G401 (cell line): ENCODE measurements at regions not wholly inside any gene's neighbourhood (a gene's known extent, or its start where the extent isn't known, plus 50 kb on each side); places are given as distances from the start of the nearest gene placed in this dataset.

ENCODE experiments used
- DNase-seq: peaks from one replicate; pipeline ENCODE4 v3.0.0-alpha.2; 2015; ENCODE audit warnings: low spot score
- in situ Hi-C: cut with HindIII; loops from 2 replicates; pipeline ENCODE4 v1.10.0; 2016; ENCODE audit warnings: low sequenced_read_pairs, mixed read lengths

DNA sequence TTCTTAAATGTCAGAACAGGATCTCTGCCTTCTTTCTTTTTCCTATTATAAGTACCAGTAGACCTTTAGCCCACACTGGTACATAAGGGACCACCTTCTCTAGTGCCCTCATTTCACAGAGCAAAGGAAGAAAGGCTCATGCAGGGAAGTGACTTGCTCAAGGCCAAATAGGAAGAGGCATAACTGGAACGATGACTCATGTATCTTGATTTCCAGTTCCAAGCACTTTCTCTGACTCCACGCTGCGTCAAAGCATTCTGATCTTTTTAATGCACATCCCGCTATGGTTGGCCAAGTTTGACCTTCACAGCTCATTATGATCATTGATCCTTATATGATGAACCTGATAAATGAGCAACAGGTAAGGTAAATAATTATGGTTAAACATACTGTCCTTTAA lies 542.0 kb downstream of the GBA3 start:
- in situ Hi-C loops = no loop called here
- DNase-seq = no peak

DNA sequence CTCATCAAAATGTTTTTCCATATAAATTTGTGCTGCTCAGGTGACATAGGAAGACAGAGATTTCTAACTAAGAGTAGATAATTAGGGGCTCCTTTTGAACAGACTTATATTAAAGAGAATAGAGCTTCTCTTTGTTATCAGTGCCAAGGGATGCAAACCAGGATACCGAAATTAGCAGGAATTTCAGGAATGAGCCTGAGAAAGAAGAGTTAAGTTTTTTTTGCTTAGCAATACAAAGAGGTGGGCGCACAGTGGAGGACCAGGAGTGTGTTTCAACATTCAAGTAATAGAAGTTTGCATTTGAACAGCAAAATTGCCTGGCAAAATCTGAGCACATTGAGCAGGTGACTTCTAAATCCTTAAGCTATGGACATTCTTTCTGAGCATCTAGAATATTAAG lies 541.3 kb downstream of the GBA3 start:
- DNase-seq = no peak
- in situ Hi-C loops = no loop called here

DNA sequence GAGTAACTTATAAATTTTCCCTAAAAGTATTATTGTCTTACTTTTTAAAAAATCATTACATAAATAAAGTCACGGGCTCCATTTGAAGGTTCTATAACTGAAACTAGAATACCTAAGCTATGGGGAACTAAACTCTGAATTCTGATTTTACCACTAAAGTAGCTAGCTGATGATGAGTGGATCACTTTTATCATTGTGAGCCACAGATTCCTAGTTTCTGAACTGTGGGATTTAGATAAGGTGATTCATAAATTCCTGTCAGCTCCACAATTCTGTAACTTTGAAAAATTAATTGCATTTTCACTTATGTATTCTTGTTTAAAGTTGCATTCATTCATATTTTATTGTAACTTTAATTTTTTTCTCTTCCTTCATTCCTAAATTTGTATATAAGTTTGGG lies 540.9 kb downstream of the GBA3 start:
- in situ Hi-C loops = no loop called here
- DNase-seq = no peak

DNA sequence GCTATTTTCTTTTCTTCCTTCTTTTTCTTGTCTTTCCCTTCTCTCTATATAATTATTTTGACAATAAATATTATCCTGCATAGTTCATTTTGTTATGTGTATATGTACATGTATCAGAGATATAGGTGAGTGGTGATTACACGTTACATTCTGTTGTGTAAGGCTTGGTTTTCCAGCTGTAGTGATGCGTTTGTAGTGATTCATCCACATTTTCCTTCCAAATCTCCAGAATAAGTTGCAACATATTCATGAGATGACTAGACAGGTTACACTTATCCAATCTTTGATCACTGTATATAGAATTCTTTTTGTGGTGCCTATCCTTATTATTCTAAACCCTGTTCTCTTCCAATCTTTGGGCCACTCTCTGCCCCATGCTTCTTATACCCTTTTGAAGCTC lies 540.2 kb downstream of the GBA3 start:
- in situ Hi-C loops = no loop called here

DNA sequence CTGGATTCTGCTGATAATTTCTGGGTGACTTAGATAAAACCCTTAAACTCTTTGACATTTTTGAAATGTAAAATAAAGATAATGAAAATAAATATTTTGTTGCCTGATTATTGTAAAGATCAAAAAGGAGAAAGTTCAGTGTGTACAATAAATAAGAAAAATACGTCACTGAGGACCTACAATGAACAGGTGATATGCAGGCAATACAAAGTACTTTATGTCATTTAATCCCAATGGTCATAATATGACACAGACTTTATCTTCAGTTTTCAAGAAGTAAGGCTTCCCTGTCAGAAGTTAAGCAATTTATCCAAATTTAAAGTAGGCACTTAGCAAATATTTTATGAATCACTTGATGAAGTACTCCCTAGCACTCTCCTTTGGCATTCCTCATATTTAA lies 532.8 kb downstream of the GBA3 start:
- no peak for DNase-seq
- in situ Hi-C loops = no loop called here

More for the DNA sequence above, 540.2 kb downstream of the GBA3 start:
- no peak for DNase-seq

DNA sequence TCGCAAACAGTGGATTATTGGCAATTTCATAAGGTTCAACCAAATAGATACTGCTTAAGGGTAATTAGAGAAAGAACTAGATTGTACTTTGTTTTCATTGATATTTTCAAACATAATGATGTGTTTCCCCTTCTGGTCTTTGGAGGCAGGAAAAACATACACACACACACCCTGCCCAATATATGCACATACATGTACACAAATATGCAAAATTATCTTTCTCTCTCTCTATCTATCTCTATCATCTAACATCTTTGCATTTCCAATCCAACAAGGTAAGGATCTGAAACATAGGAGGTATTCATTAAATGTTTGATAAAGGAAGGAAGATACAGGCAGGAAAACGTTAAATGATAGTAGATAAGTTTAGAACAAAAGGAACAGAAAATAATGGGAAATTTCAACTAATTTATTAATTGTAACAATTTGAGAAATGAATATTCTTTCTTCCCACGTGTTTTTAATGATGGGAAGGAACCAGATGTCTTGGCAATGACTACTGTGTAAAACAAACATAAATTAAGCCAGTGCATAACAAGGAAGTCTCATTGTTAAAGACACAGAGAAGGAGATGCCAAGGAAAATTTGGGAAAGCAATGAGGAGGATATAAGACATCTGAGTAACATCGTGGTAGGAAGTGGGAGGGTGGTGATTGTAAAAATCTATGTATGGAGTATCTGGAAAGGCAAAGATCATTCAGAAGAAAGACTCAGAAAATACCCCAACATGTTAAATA lies 532.1 kb downstream of the GBA3 start:
- in situ Hi-C loops = no loop called here
- DNase-seq = no peak

DNA sequence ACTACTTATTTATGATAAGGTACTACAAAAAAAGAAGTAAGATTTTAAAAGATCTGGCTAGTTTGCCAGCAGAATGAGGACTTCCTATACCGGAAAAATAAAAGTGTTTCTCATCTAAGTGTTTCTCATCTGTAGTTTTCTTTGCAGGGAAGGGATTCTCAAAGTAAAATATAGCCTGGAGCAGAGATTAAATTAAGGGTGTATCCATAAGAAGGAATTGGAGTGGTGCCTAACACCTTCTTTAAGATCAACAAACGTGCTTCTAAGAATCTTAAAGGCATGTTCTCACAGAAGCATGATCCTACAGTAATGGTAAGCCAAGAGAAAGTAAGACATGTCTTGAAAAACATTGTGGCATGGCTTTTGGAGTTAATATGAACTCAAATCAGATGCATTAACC lies 528.2 kb downstream of the GBA3 start:
- DNase-seq = no peak
- in situ Hi-C loops = no loop called here

DNA sequence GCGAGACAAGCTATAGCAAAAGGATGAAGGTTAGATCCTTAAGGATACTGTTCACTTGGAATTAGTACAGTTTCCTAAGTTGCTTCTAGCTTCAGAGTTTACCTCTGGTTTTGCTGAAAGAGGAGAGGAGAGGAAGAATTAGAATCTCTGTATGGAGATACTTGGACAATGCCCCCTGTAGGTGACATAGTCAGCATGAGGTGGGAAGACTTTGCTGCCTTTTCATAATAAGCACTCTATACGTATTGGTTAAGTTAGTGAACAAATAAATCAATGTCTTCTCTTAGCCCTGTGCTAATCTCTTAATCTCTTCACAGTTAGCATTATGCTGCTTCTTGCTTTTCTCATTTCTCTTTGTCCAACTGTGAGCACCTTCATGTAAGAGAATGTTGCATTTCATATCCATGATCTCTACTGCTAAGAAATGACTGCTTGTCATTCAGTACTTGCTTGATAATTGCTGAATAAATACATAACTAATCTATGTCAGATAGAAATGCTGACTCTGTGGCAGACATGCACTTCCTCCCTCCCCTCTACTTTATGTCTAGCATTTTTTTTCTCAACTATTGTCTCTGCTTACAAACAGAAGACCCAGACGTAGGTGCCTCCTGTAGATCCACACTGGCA lies 527.2 kb downstream of the GBA3 start:
- in situ Hi-C loops = no loop called here
- DNase-seq = no peak

DNA sequence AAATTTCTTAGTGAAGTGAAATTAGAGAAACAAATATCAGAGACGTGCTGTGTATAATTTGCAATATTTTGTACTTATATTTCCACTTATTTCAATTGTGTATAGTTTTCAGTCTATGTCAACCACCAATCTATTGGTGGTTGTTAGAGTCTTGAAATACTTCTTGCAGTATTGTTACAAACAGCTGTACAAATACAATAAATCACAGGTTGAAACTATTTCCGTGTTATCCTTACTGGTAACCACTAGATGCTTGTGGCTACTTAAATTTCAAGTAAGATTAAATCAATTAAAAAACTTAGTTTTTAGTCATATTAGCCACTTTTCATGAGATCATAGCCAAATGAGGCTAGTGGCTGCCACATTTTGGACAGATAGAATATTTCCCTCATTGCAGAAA lies 520.5 kb downstream of the GBA3 start:
- in situ Hi-C loops = no loop called here
- no peak for DNase-seq

DNA sequence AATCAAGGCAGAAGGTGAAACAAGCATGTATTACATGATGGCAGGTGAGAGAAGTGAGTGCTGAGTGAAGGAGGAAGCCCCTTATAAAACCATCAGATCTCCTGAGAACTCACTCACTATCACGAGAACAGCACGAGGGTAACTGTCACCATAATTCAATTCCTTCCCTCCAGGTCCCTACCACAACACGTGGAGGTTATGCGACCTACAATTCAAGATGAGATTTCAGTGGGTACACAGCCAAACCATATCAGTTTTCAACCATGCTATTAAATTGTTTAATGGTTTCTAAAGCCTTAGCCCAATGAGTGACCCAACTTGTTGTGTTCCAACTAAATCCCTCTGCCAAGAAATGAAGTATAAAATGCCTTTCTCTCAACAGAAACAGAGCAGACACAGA lies 519.8 kb downstream of the GBA3 start:
- in situ Hi-C loops = no loop called here
- no peak for DNase-seq

DNA sequence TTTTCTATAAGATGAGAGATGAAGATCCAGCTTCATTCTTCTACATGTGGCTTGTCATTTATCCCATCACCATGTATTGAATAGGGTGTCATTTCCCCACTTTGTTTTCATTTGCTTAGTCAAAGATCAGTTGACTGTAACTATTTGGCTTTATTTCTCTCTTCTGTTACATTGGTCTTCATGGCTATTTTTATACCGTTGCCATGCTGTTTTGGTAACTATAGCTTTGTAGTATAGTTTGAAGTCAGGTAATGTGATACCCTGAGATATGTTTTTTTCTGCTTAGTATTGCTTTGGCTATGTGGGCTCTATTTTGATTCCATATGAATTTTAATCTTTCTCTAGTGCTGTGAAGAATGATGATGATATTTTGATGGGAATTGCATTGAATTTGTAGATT lies 514.3 kb downstream of the GBA3 start:
- DNase-seq = no peak
- in situ Hi-C loops = no loop called here

DNA sequence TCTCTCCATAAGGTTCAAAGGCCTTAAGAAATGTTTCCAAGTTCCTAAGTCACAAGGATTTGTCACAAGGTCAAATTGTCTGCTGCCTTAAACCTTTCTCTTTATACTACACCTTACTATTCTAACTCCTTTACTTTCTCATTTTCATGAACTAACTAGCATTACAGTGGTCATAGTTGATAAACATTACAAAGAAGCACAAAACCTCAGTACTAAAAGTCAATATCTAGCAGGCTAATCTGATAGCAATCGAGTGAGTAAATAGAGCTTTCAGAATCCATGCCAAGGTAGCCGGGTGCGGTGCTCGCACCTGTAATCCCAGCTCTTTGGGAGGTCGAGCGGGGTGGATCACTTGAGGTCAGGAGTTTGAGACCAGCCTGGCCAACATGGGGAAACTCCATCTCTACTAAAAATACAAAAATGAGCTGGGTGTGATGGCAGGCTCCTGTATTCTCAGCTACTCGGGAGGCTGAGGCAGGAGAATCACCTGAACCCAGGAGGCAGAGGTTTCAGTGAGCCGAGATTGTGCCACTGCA lies 510.0 kb downstream of the GBA3 start:
- in situ Hi-C loops = no loop called here
- DNase-seq = no peak

DNA sequence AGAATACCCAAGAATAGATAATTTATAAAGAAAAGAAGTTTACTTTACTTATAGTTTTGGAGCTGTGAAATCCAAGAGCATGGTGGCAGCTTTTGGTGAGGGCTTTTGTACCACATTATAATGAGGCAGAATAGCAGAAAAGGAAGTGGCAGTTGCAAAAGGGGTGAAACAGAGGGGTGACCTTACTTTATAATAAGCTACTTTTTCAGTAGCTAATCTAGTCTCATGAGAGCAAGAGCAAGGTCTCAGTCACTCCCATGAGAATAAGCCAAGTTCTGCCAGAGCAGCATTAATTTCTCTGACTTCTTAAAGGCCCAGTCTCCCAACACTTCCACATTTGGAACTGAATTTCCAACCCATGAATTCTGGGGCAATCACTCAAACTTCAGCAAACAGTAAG lies 502.0 kb downstream of the GBA3 start:
- no peak for DNase-seq
- in situ Hi-C loops = no loop called here

DNA sequence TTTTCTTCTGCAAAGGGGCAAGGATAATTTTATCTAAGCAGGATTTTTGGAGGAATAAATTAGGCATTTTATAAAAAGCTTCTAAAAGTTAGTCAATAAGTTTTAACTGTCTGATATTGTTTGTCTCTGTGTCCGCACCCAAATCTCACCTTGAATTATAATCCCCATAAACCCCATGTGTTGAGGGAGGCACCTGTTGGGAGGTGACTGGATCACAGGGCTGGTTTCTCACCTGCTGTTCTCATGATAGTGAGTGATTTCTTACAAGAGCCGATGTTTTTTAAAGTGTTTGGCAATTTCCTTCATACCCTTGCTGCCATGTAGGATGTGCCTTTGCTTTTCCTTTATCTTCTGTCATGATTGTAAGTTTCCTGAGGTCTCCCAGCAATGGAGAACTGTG lies 481.4 kb downstream of the GBA3 start:
- in situ Hi-C loops = no loop called here
- no peak for DNase-seq

DNA sequence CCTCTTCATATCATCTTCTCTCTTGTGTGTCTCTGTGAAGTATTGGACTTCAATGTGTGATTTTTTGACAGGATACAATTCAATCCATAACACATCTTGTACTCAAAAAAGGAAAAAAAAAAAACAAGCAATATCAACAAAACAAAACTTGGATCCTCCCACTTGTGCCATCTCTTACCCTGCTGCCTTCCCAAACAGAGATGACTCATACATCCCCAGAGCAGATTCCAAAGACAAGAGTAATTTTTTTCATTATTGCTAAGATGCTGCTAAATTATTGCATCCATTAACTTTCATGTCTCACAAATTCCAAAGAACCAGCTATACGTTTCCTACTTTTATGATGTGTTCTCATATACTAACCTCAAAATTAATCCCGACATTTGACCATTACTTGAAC lies 479.2 kb downstream of the GBA3 start:
- in situ Hi-C loops = no loop called here
- no peak for DNase-seq

DNA sequence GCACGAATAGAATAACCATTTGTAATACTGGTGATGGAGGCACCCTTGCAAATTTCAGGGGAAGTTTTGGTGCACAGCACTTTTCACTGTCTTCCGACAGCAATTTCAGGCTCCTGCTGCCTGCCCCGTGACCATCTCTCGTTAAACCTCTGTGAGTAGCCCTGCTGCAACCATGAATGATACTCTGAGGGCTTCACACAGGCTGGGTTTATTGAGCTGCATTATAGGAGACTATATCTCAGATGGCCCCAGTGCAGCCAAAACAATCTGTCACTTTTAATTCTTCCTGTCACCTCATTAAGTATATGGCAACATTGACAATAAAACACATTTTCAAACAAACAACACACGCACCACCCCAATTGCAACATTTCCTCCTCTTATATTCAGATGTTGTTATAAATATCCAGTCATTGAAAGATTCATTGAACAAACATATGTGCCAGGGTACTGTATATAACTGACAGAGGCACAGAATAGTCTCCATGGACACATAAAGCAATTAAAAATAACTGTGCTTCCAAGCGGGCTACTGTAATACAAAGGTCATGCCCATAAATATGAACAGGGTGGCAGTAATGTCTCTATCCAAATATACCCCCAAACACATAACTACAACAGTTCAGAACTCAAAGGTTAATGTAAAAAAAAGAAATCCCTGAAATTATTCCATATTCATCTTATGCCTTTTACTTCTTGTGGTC lies 477.0 kb downstream of the GBA3 start:
- in situ Hi-C loops = no loop called here
- no peak for DNase-seq

DNA sequence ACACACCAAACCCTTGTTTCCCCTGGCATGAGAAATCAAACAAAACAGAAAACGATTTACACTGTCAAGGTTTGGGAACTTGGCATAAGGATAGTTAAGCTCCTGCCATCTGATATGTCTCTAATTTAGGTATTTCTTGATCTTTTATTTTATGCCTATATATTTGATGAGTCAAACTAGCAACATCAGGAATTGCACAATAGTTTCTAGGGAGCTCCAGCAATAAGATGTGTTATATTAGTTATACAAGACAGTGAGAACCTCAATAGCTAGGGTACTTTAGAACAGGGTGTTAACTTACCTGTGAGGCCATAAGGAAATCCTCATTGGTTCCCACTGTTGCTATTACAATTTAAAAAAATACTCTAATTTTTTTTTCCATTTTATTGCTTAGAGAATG lies 474.2 kb downstream of the GBA3 start:
- in situ Hi-C loops = no loop called here
- DNase-seq = no peak

DNA sequence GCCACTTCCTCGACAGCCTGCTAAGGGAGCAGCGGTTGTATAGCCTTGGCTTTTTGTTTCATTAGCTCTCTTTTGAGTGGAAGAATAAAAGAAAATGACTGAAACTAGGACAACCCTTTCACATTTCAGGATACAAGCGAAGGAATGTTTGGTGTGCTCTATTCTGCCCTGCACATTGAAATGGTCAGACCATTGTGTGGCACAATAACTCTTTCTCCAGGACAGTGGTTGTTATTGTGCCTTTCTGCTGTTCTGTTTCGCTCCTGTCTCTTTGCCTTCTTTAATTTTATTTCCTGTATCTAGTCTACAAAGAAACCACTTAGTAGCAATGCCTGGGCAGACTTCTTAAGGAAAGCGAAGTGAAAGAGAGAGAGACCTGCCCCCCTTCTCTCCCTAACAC lies 473.7 kb downstream of the GBA3 start:
- no peak for DNase-seq
- in situ Hi-C loops = no loop called here

DNA sequence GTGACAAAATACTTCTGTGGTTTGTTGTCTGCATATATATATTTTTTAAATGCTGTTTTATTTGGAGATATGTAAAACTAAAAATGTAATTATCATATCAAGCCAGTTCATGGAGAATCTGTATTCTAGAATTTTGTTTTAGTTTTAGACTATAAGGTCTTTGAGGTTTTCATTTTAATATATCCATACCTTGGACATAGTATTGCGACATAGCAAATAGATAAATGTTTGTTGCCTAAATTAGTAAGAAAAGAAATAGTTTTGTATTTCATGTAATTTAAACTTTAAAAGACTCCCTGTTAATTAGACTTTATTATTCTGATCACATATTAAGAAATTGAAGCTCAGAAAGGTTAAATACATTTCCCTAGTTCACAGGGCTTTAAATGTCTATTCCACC lies 472.9 kb downstream of the GBA3 start:
- no peak for DNase-seq
- in situ Hi-C loops = no loop called here

DNA sequence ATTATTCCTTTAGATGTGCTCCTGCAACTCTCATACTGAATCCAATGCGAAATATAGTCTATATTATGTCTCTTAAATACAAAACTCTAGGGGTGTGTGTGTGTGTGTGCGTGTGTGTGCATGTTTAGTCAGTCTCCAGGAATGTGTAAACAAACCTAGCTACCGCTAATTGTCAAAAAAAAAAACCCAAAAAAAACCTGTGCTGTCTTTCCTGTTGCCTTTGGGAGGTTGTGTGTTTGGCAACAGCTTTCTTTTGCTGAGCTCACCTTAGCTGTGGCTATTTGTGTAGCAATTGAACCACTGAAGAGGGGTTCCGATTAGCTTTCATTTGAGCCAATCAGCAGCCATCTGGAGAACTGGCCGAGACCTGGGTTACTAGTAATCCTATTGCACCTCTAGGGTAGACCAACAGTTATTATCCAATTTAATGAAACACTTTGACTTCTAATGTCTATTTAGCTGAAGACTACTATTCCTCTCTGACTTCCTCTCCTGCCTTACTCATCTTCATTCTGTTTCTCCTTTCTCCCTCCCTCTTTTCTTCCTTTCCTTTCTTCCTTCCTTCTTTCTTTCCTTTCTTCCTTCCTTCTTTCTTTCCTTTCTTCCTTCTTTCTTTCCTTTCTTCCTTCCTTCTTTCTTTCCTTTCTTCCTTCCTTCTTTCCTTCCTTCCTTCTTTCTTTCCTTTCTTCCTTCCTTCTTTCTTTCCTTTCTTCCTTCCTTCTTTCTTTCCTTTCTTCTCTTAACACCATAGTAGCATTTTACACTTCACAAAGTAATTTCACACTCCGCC lies 471.1 kb downstream of the GBA3 start:
- no peak for DNase-seq

More for the DNA sequence above, 471.1 kb downstream of the GBA3 start:
- in situ Hi-C loops = no loop called here
